ENCODE measurements at regions not wholly inside any gene's neighbourhood (a gene's known extent, or its start where the extent isn't known, plus 50 kb on each side); places are given as distances from the start of the nearest gene placed in this dataset.

- DNase-seq (ENCODE audit: low spot score) (no peak), ATAC-seq (ENCODE audit: insufficient number of reproducible peaks, low FRiP score, low read depth) (no peak)
- H3K27me3 ChIP-seq (replicated peaks; ENCODE audit: insufficient read depth) = no peaks in the 10 kb centered on the region
- H3K36me3 ChIP-seq = no peaks in the 10 kb centered on the region
- TF ChIP-seq, protein P1, sequence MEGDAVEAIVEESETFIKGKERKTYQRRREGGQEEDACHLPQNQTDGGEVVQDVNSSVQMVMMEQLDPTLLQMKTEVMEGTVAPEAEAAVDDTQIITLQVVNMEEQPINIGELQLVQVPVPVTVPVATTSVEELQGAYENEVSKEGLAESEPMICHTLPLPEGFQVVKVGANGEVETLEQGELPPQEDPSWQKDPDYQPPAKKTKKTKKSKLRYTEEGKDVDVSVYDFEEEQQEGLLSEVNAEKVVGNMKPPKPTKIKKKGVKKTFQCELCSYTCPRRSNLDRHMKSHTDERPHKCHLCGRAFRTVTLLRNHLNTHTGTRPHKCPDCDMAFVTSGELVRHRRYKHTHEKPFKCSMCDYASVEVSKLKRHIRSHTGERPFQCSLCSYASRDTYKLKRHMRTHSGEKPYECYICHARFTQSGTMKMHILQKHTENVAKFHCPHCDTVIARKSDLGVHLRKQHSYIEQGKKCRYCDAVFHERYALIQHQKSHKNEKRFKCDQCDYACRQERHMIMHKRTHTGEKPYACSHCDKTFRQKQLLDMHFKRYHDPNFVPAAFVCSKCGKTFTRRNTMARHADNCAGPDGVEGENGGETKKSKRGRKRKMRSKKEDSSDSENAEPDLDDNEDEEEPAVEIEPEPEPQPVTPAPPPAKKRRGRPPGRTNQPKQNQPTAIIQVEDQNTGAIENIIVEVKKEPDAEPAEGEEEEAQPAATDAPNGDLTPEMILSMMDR (IDR thresholded peaks at IDR 0.05) = no peak
- no peak overlapping the region for H3K4me3 ChIP-seq
- H3K27ac ChIP-seq = no peak overlapping the region
- no peaks in the 10 kb centered on the region for H3K9me3 ChIP-seq
- no peaks in the 10 kb centered on the region for H3K4me1 ChIP-seq (ENCODE audit: control insufficient read depth in 1 of 2, low read depth in 2 of 2)
Measured at GRCh38 chr4:81769244-81769643, 297.5 kb upstream of the RASGEF1B start.

- no peaks in the 10 kb centered on the region for H3K27me3 ChIP-seq (replicated peaks; ENCODE audit: insufficient read depth)
- no peaks in the 10 kb centered on the region for H3K36me3 ChIP-seq
- no peaks in the 10 kb centered on the region for H3K9me3 ChIP-seq
- TF ChIP-seq, protein P1 (IDR thresholded peaks at IDR 0.05) = no peak
- H3K4me1 ChIP-seq (ENCODE audit: control insufficient read depth in 1 of 2, low read depth in 2 of 2) = no peaks in the 10 kb centered on the region
- H3K4me3 ChIP-seq = no peak overlapping the region
- ATAC-seq (ENCODE audit: insufficient number of reproducible peaks, low FRiP score, low read depth) (no peak), DNase-seq (ENCODE audit: low spot score) (no peak)
- H3K27ac ChIP-seq = no peak overlapping the region
Measured at GRCh38 chr4:81758574-81759264, 287.0 kb upstream of the RASGEF1B start.

DNA sequence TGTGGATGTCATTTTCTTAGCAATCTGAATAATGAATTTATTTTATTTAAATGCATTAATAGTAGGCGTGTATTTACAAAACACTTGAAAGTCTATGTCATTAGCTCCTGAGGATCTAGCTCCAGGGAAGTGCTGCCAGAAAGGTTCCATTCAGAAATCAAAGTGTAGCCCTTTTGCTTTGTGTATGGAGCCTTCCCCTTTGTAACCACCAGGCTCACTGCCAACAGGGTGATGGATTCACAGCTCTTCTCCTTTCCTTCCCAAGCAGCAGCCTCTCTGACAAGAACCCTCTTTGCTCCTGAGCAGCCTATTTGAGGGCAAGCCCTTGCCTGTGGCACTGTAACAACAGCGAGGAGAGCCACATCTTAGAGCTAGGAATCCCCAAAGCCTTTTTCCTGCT is 286.0 kb upstream of the RASGEF1B start:
- Histone ChIP-seq H3K4me3 (no peak overlapping the region), H3K27ac (no peak overlapping the region), H3K4me1 (ENCODE audit: control insufficient read depth in 1 of 2, low read depth in 2 of 2) (no peaks in the 10 kb centered on the region), H3K27me3 (replicated peaks; ENCODE audit: insufficient read depth) (no peaks in the 10 kb centered on the region), H3K9me3 (no peaks in the 10 kb centered on the region), H3K36me3 (no peaks in the 10 kb centered on the region)
- TF ChIP-seq, protein P1 (IDR thresholded peaks at IDR 0.05) = no peak
- ATAC-seq (ENCODE audit: insufficient number of reproducible peaks, low FRiP score, low read depth) (no peak), DNase-seq (ENCODE audit: low spot score) (no peak)

GRCh38 chr4:81756973-81757372 is 285.3 kb upstream of the RASGEF1B start:
- Histone ChIP-seq H3K4me3 (no peak overlapping the region), H3K27ac (no peak overlapping the region), H3K27me3 (replicated peaks; ENCODE audit: insufficient read depth) (no peaks in the 10 kb centered on the region), H3K36me3 (no peaks in the 10 kb centered on the region), H3K9me3 (no peaks in the 10 kb centered on the region), H3K4me1 (ENCODE audit: control insufficient read depth in 1 of 2, low read depth in 2 of 2) (no peaks in the 10 kb centered on the region)
- DNase-seq (ENCODE audit: low spot score) (no peak), ATAC-seq (ENCODE audit: insufficient number of reproducible peaks, low FRiP score, low read depth) (no peak)
- TF ChIP-seq, protein P1 (IDR thresholded peaks at IDR 0.05) = no peak

GRCh38 chr4:81756042-81756441 is 284.3 kb upstream of the RASGEF1B start:
- DNase-seq (ENCODE audit: low spot score) (no peak), ATAC-seq (ENCODE audit: insufficient number of reproducible peaks, low FRiP score, low read depth) (no peak)
- Histone ChIP-seq H3K9me3 (no peaks in the 10 kb centered on the region), H3K4me1 (ENCODE audit: control insufficient read depth in 1 of 2, low read depth in 2 of 2) (no peaks in the 10 kb centered on the region), H3K27me3 (replicated peaks; ENCODE audit: insufficient read depth) (no peaks in the 10 kb centered on the region), H3K36me3 (no peaks in the 10 kb centered on the region), H3K4me3 (no peak overlapping the region), H3K27ac (no peak overlapping the region)
- TF ChIP-seq, protein P1 (IDR thresholded peaks at IDR 0.05) = no peak

Data from thoracic aorta (tissue), 2 donors.